SK-N-SH (cell line): ENCODE measurements at regions not wholly inside any gene's neighbourhood (a gene's known extent, or its start where the extent isn't known, plus 50 kb on each side); places are given as distances from the start of the nearest gene placed in this dataset.

Experiments
- CTCF ChIA-PET: fragments of 300-600, 350-600 bp; formaldehyde crosslinking; extraction: SDS; loops from one replicate; lab custom pipeline; 2021; lab: Yijun Ruan, JAX
- POLR2A ChIA-PET: fragments of 350-600 bp; sonication (Branson Sonifier 250); formaldehyde crosslinking; extraction: SDS; loops from one replicate; lab custom pipeline; 2020; ENCODE audit warnings: antibody characterized with exemption, inconsistent platforms; lab: Yijun Ruan, JAX
- DNase-seq: peaks from one replicate; pipeline ENCODE4 v3.0.0; 2012
- H2AFZ ChIP-seq: fragments of 200-600 bp; sonication (generic); 2 replicates; pipeline ENCODE4 v1.8.1; 2016; ENCODE audit warnings: antibody characterized with exemption, mild to moderate bottlenecking, low read depth
- H3F3A ChIP-seq: fragments of 200-600 bp; sonication (generic); replicated peaks from 2 replicates; pipeline ENCODE3; 2016; ENCODE audit warnings: antibody characterized with exemption, mild to moderate bottlenecking; ENCODE audit not compliant: insufficient read depth
- H3K27ac ChIP-seq, 2 experiments: fragments of 200-500 bp in 1 of 2; fragments of 200-600 bp in 1 of 2; sonication (Bioruptor generic) in 1 of 2; sonication (generic), shearing (Covaris generic) in 1 of 2; 2 replicates each; pipeline versions ENCODE4 v1.5.1 to v1.6.1; 2014 to 2016; ENCODE audit warnings: low read depth in 2 of 2, inconsistent platforms in 1 of 2, low read length in 1 of 2, mild to moderate bottlenecking in 1 of 2, mixed read lengths in 1 of 2
- H3K27me3 ChIP-seq: fragments of 200-600 bp; sonication (generic), shearing (Covaris generic); 2 replicates; pipeline ENCODE4 v1.6.1; 2016; ENCODE audit warnings: mixed run types; ENCODE audit not compliant: insufficient read depth
- H3K36me3 ChIP-seq, 2 experiments: fragments of 200-500 bp in 1 of 2; fragments of 200-600 bp in 1 of 2; sonication (Bioruptor generic) in 1 of 2; sonication (generic) in 1 of 2; replicated peaks in 1 of 2; 2 replicates each; pipeline versions ENCODE3 to v1.5.1; 2014 to 2016; ENCODE audit warnings: low read length in 1 of 2, mild to moderate bottlenecking in 1 of 2; ENCODE audit not compliant: insufficient read depth in 2 of 2, control insufficient read depth in 1 of 2
- H3K4me1 ChIP-seq, 2 experiments: fragments of 200-500 bp in 1 of 2; fragments of 200-600 bp in 1 of 2; sonication (Bioruptor generic) in 1 of 2; sonication (generic), shearing (Covaris generic) in 1 of 2; 2 replicates each; pipeline versions ENCODE4 v1.5.1 to v1.6.1; 2014 to 2016; ENCODE audit warnings: low read depth in 1 of 2, low read length in 1 of 2, mixed run types in 1 of 2; ENCODE audit not compliant: insufficient read depth in 2 of 2, control insufficient read depth in 1 of 2
- H3K4me2 ChIP-seq: fragments of 200-600 bp; sonication (generic), shearing (Covaris generic); 2 replicates; pipeline ENCODE4 v1.6.1; 2017; ENCODE audit warnings: mixed run types
- H3K4me3 ChIP-seq, 2 experiments: fragments of 200-500 bp in 1 of 2; fragments of 200-600 bp in 1 of 2; sonication (Bioruptor generic) in 1 of 2; sonication (generic), shearing (Covaris generic) in 1 of 2; 2 replicates each; pipeline versions ENCODE4 v1.5.1 to v1.8.1; 2014 to 2016; ENCODE audit warnings: low read depth in 2 of 2, inconsistent platforms in 1 of 2, low read length in 1 of 2, mild to moderate bottlenecking in 1 of 2, mixed read lengths in 1 of 2, moderate library complexity in 1 of 2
- H3K79me2 ChIP-seq: fragments of 200-600 bp; sonication (generic); 2 replicates; pipeline ENCODE4 v1.8.1; 2017; ENCODE audit warnings: mild to moderate bottlenecking; ENCODE audit not compliant: insufficient read depth
- H3K9ac ChIP-seq: fragments of 200-600 bp; sonication (generic); 2 replicates; pipeline ENCODE4 v1.6.1; 2017; ENCODE audit warnings: mixed run types
- H3K9me2 ChIP-seq: fragments of 200-600 bp; sonication (generic); 2 replicates; pipeline ENCODE4 v1.6.1; 2017; ENCODE audit warnings: mixed run types
- H3K9me3 ChIP-seq: fragments of 200-600 bp; sonication (generic); 2 replicates; pipeline ENCODE4 v1.6.1; 2017; ENCODE audit warnings: mixed run types, mild to moderate bottlenecking, moderate library complexity
- H4K20me1 ChIP-seq: fragments of 200-600 bp; sonication (generic); 2 replicates; pipeline ENCODE4 v1.6.1; 2017; ENCODE audit warnings: mild to moderate bottlenecking, mixed run types; ENCODE audit not compliant: insufficient read depth
- CHD2 ChIP-seq: fragments of 150-350 bp; IDR thresholded peaks from 2 replicates; pipeline ENCODE4 v1.6.1; 2018; ENCODE audit warnings: low read length; ENCODE audit not compliant: partially characterized antibody
- ELF1 ChIP-seq: IDR thresholded peaks from 2 replicates; pipeline ENCODE4 v1.4.0; 2012
- EP300 ChIP-seq, 2 experiments: IDR thresholded peaks; 2 replicates each; pipeline versions ENCODE4 v1.4.0 to v1.6.1; 2012; ENCODE audit warnings: borderline replicate concordance in 1 of 2, low read depth in 1 of 2, low read length in 1 of 2
- EZH2phosphoT487 ChIP-seq: fragments of 200-600 bp; sonication (generic); IDR thresholded peaks from 2 replicates; pipeline ENCODE4 v1.6.1; 2017; ENCODE audit warnings: low read depth, mixed run types, mild to moderate bottlenecking, antibody characterized with exemption, moderate library complexity, borderline replicate concordance
- FOSL2 ChIP-seq: IDR thresholded peaks from 2 replicates; pipeline ENCODE4 v1.4.0; 2012; ENCODE audit warnings: low read depth, mild to moderate bottlenecking, moderate library complexity, borderline replicate concordance
- FOXJ3 ChIP-seq: sonication (generic); formaldehyde crosslinking; IDR thresholded peaks from 2 replicates; pipeline ENCODE4 v1.5.1; 2020; ENCODE audit warnings: mild to moderate bottlenecking, missing genetic modification reagents
- GATA2 ChIP-seq: sonication (generic); formaldehyde crosslinking; IDR thresholded peaks from 2 replicates; pipeline ENCODE4 v1.5.0; 2020; ENCODE audit warnings: mild to moderate bottlenecking, missing genetic modification reagents
- MEF2A ChIP-seq: IDR thresholded peaks from 2 replicates; pipeline ENCODE4 v1.4.0; 2012; ENCODE audit warnings: low read depth, borderline replicate concordance
- MXI1 ChIP-seq: IDR thresholded peaks from 2 replicates; pipeline ENCODE4 v1.6.1; 2012; ENCODE audit warnings: mild to moderate bottlenecking, low read depth, low read length, improper control_type of control experiment
- NRF1 ChIP-seq: IDR thresholded peaks from 2 replicates; pipeline ENCODE4 v1.6.1; 2012; ENCODE audit warnings: low read depth, mild to moderate bottlenecking, low read length
- POLR2AphosphoS5 ChIP-seq: IDR thresholded peaks from 2 replicates; pipeline ENCODE4 v1.6.1; 2012; ENCODE audit warnings: low read depth, low read length
- RCOR1 ChIP-seq: fragments of 150-350 bp; IDR thresholded peaks from 2 replicates; pipeline ENCODE4 v1.6.1; 2017; ENCODE audit warnings: antibody characterized with exemption, low read length
- RFX5 ChIP-seq: IDR thresholded peaks from 2 replicates; pipeline ENCODE4 v1.6.1; 2012; ENCODE audit warnings: mild to moderate bottlenecking, improper control_type of control experiment, low read length
- RXRA ChIP-seq: IDR thresholded peaks from 2 replicates; pipeline ENCODE4 v1.4.0; 2012; ENCODE audit warnings: low read depth, mild to moderate bottlenecking, borderline replicate concordance
- TAF1 ChIP-seq: IDR thresholded peaks from 2 replicates; pipeline ENCODE4 v1.6.1; 2012; ENCODE audit warnings: low read depth, mild to moderate bottlenecking, low read length, moderate library complexity, borderline replicate concordance
- YY1 ChIP-seq: IDR thresholded peaks from 2 replicates; pipeline ENCODE4 v1.4.0; 2012; ENCODE audit warnings: low read depth, mild to moderate bottlenecking
- WGBS: methylation state at CpG from one replicate; pipeline ENCODE4 v1.1.6; 2017; ENCODE audit warnings: low lambda C conversion rate; 5-methylcytosine and 5-hydroxymethylcytosine counted together
- TF ChIP-seq, protein P1 (sequence below): IDR thresholded peaks from 2 replicates; pipeline ENCODE4 v1.4.0; 2012; ENCODE audit warnings: low read depth
- TF ChIP-seq, protein P2 (sequence below): IDR thresholded peaks from 2 replicates; pipeline ENCODE4 v1.4.0; 2012; ENCODE audit warnings: low read depth, borderline replicate concordance
- TF ChIP-seq, protein P3 (sequence below): fragments of 150-350 bp; IDR thresholded peaks from 2 replicates; pipeline ENCODE4 v1.6.1; 2017; ENCODE audit warnings: antibody characterized with exemption, low read length, low read depth, borderline replicate concordance
- TF ChIP-seq, protein P4 (sequence below): fragments of 200-600 bp; sonication (generic); IDR thresholded peaks from 2 replicates; pipeline ENCODE4 v1.6.1; 2017; ENCODE audit warnings: antibody characterized with exemption, mild to moderate bottlenecking, moderate library complexity

DNA sequence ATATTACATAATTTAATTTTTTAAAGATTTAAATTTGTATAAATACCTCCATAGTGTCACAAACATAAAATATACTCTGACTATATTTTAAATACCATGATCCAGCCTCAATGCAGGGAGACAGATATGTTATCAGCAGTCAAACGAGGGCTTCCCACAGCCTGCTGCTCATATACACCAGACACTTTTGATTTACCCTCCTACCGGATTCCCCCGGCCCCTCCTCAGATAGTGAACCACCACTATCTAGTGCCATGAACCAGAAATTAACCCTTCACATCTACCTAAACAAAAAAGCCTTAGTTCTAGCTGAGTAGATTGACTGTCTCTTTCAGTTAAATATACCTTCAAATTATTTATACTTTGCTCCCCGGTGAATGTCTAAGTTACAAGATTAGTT is 52.4 kb upstream of the C1orf53 start:
- no peaks in the 10 kb centered on the region for H3K4me1 ChIP-seq
- POLR2A ChIA-PET: interaction anchor here (0.7 kb wide), 1 partner anchor 69 kb away, joined by 5 read pairs; no protein-coding TSS in a partner anchor
- no peak overlapping the region for H3K4me2 ChIP-seq
- no peaks in the 10 kb centered on the region for H4K20me1 ChIP-seq
- 47% methylated on average over 4 of the region's 4 CpGs for WGBS
- TF ChIP-seq EZH2phosphoT487 (no peak), POLR2AphosphoS5 (no peak), MEF2A (no peak), MXI1 (no peak), EP300 (IDR thresholded peaks at IDR 0.05; ENCODE audit: borderline replicate concordance in 1 of 2, low read depth in 1 of 2, low read length in 1 of 2) (no peak), YY1 (no peak), NRF1 (no peak), CHD2 (no peak), FOXJ3 (CRISPR knock-in tag) (no peak), GATA2 (CRISPR knock-in tag) (no peak), FOSL2 (no peak), RFX5 (no peak), TAF1 (no peak), RCOR1 (no peak), RXRA (no peak), ELF1 (no peak)
- TF ChIP-seq, protein P1, sequence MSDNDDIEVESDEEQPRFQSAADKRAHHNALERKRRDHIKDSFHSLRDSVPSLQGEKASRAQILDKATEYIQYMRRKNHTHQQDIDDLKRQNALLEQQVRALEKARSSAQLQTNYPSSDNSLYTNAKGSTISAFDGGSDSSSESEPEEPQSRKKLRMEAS: no peak
- TF ChIP-seq, protein P2, sequence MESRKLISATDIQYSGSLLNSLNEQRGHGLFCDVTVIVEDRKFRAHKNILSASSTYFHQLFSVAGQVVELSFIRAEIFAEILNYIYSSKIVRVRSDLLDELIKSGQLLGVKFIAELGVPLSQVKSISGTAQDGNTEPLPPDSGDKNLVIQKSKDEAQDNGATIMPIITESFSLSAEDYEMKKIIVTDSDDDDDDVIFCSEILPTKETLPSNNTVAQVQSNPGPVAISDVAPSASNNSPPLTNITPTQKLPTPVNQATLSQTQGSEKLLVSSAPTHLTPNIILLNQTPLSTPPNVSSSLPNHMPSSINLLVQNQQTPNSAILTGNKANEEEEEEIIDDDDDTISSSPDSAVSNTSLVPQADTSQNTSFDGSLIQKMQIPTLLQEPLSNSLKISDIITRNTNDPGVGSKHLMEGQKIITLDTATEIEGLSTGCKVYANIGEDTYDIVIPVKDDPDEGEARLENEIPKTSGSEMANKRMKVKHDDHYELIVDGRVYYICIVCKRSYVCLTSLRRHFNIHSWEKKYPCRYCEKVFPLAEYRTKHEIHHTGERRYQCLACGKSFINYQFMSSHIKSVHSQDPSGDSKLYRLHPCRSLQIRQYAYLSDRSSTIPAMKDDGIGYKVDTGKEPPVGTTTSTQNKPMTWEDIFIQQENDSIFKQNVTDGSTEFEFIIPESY: no peak
- TF ChIP-seq, protein P3, sequence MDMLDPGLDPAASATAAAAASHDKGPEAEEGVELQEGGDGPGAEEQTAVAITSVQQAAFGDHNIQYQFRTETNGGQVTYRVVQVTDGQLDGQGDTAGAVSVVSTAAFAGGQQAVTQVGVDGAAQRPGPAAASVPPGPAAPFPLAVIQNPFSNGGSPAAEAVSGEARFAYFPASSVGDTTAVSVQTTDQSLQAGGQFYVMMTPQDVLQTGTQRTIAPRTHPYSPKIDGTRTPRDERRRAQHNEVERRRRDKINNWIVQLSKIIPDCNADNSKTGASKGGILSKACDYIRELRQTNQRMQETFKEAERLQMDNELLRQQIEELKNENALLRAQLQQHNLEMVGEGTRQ: no peak
- TF ChIP-seq, protein P4, sequence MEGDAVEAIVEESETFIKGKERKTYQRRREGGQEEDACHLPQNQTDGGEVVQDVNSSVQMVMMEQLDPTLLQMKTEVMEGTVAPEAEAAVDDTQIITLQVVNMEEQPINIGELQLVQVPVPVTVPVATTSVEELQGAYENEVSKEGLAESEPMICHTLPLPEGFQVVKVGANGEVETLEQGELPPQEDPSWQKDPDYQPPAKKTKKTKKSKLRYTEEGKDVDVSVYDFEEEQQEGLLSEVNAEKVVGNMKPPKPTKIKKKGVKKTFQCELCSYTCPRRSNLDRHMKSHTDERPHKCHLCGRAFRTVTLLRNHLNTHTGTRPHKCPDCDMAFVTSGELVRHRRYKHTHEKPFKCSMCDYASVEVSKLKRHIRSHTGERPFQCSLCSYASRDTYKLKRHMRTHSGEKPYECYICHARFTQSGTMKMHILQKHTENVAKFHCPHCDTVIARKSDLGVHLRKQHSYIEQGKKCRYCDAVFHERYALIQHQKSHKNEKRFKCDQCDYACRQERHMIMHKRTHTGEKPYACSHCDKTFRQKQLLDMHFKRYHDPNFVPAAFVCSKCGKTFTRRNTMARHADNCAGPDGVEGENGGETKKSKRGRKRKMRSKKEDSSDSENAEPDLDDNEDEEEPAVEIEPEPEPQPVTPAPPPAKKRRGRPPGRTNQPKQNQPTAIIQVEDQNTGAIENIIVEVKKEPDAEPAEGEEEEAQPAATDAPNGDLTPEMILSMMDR: no peak
- H3K9ac ChIP-seq: no peak overlapping the region
- no peaks in the 10 kb centered on the region for H3K27me3 ChIP-seq
- no peaks in the 10 kb centered on the region for H3K36me3 ChIP-seq
- H2AFZ ChIP-seq: no peak overlapping the region
- CTCF ChIA-PET: interaction anchor here (1.4 kb wide), 1 partner anchor 67 kb away, joined by 3 read pairs; no protein-coding TSS in a partner anchor
- no peaks in the 10 kb centered on the region for H3K9me2 ChIP-seq
- H3K4me3 ChIP-seq: no peak overlapping the region
- H3F3A ChIP-seq: no peaks in the 10 kb centered on the region
- H3K27ac ChIP-seq: no peak overlapping the region
- H3K79me2 ChIP-seq: no peaks in the 10 kb centered on the region
- no peaks in the 10 kb centered on the region for H3K9me3 ChIP-seq
- no peak for DNase-seq
